Smooth muscle cell (in vitro differentiated cells): ENCODE measurements at regions not wholly inside any gene's neighbourhood (a gene's known extent, or its start where the extent isn't known, plus 50 kb on each side); places are given as distances from the start of the nearest gene placed in this dataset.
A peak's percentile ranks its signal among the peaks of the same experiment; 100 is the strongest.

Experiments used
- DNase-seq: peaks from one replicate; lab custom pipeline; 2025; ENCODE audit not compliant: unreplicated experiment; lab: John Stamatoyannopoulos, UW
- H2AFZ ChIP-seq: fragments of 200-600 bp; sonication (generic); 2 replicates; pipeline ENCODE4 v1.6.0; 2016; ENCODE audit warnings: antibody characterized with exemption, low read depth, mild to moderate bottlenecking
- H3F3A ChIP-seq: fragments of 200-600 bp; sonication (generic); 2 replicates; pipeline ENCODE4 v1.6.0; 2017; ENCODE audit warnings: antibody characterized with exemption, low read depth
- H3K27ac ChIP-seq: fragments of 200-600 bp; sonication (generic); 2 replicates; pipeline ENCODE4 v1.5.1; 2016; ENCODE audit warnings: low read depth, mild to moderate bottlenecking
- H3K27me3 ChIP-seq: fragments of 200-600 bp; sonication (generic); 2 replicates; pipeline ENCODE4 v1.6.1; 2016; ENCODE audit warnings: low read depth, mild to moderate bottlenecking
- H3K36me3 ChIP-seq: fragments of 200-600 bp; sonication (generic); 2 replicates; pipeline ENCODE4 v1.5.1; 2016; ENCODE audit warnings: low read depth
- H3K4me1 ChIP-seq: fragments of 200-600 bp; sonication (generic); 2 replicates; pipeline ENCODE4 v1.5.1; 2016; ENCODE audit warnings: low read depth
- H3K4me2 ChIP-seq: fragments of 200-600 bp; sonication (generic); 2 replicates; pipeline ENCODE4 v1.6.0; 2016; ENCODE audit warnings: mild to moderate bottlenecking
- H3K4me3 ChIP-seq: fragments of 200-600 bp; sonication (generic); 2 replicates; pipeline ENCODE4 v1.5.1; 2016; ENCODE audit warnings: mild to moderate bottlenecking
- H3K79me2 ChIP-seq: fragments of 200-600 bp; sonication (generic); 2 replicates; pipeline ENCODE4 v1.6.0; 2016; ENCODE audit warnings: low read depth, mild to moderate bottlenecking
- H3K9ac ChIP-seq: fragments of 200-600 bp; sonication (generic); 2 replicates; pipeline ENCODE4 v1.6.0; 2016; ENCODE audit warnings: low read depth
- H3K9me3 ChIP-seq: fragments of 200-600 bp; sonication (generic); replicated peaks from 2 replicates; pipeline ENCODE4 v1.5.1; 2016; ENCODE audit warnings: low read depth
- H4K20me1 ChIP-seq: fragments of 200-600 bp; sonication (generic); 2 replicates; pipeline ENCODE4 v1.6.0; 2016; ENCODE audit warnings: low read depth
- CTCF ChIP-seq: fragments of 200-600 bp; sonication (generic); IDR thresholded peaks from 2 replicates; pipeline ENCODE4 v1.5.1; 2017; ENCODE audit warnings: borderline replicate concordance, mild to moderate bottlenecking, antibody characterized with exemption; ENCODE audit not compliant: insufficient read depth, poor library complexity, severe bottlenecking
- WGBS: methylation state at CpG from one replicate; pipeline ENCODE4 v1.1.7; 2016; ENCODE audit warnings: low lambda C conversion rate; 5-methylcytosine and 5-hydroxymethylcytosine counted together

- H3K4me1 ChIP-seq: no peaks in the 10 kb centered on the region
- H3K4me2 ChIP-seq: no peak overlapping the region
- no peaks in the 10 kb centered on the region for H3F3A ChIP-seq
- no peak overlapping the region for H2AFZ ChIP-seq
- H3K79me2 ChIP-seq: no peaks in the 10 kb centered on the region
- H3K27ac ChIP-seq: no peak overlapping the region
- H3K9ac ChIP-seq: no peak overlapping the region
- H3K9me3 ChIP-seq: no peaks in the 10 kb centered on the region
- no peak for TF ChIP-seq CTCF
- H3K27me3 ChIP-seq: no peaks in the 10 kb centered on the region
- H3K36me3 ChIP-seq: no peaks in the 10 kb centered on the region
- H3K4me3 ChIP-seq: no peak overlapping the region
- no peak for DNase-seq
- WGBS: 89% methylated on average over 3 of the region's 3 CpGs
- peaks cover 8% of the 10 kb centered on the region for H4K20me1 ChIP-seq
These were observed 169.4 kb downstream of the SLIT2 start for GRCh38 chr4:20420916-20421602.

- Histone ChIP-seq H2AFZ (no peak overlapping the region), H4K20me1 (peaks cover 13% of the 10 kb centered on the region), H3K4me2 (no peak overlapping the region), H3K27me3 (no peaks in the 10 kb centered on the region), H3K79me2 (no peaks in the 10 kb centered on the region), H3K9ac (no peak overlapping the region), H3K4me3 (no peak overlapping the region), H3F3A (no peaks in the 10 kb centered on the region), H3K4me1 (no peaks in the 10 kb centered on the region), H3K9me3 (no peaks in the 10 kb centered on the region), H3K36me3 (no peaks in the 10 kb centered on the region), H3K27ac (no peak overlapping the region)
- 87% methylated on average over 3 of the region's 3 CpGs for WGBS
- DNase-seq: no peak
- no peak for TF ChIP-seq CTCF
These were observed 169.9 kb downstream of the SLIT2 start for GRCh38 chr4:20421603-20421985.

- H3K9me3 ChIP-seq: no peaks in the 10 kb centered on the region
- H3K27me3 ChIP-seq: no peaks in the 10 kb centered on the region
- no peaks in the 10 kb centered on the region for H3K4me1 ChIP-seq
- H3K4me3 ChIP-seq: no peak overlapping the region
- no peaks in the 10 kb centered on the region for H3F3A ChIP-seq
- H3K36me3 ChIP-seq: no peaks in the 10 kb centered on the region
- no peaks in the 10 kb centered on the region for H3K79me2 ChIP-seq
- TF ChIP-seq CTCF: peak; percentile 56
- WGBS: 20% methylated on average over 2 of the region's 2 CpGs
- no peak overlapping the region for H3K27ac ChIP-seq
- DNase-seq: no peak
- no peak overlapping the region for H3K9ac ChIP-seq
- peaks cover 18% of the 10 kb centered on the region for H4K20me1 ChIP-seq
- no peak overlapping the region for H3K4me2 ChIP-seq
- H2AFZ ChIP-seq: no peak overlapping the region
These were observed 170.7 kb downstream of the SLIT2 start for GRCh38 chr4:20422398-20422797.

GRCh38 chr4:20423420-20423819 is 171.7 kb downstream of the SLIT2 start:
- no peaks in the 10 kb centered on the region for H3K4me1 ChIP-seq
- H3K4me3 ChIP-seq: no peak overlapping the region
- H3K9me3 ChIP-seq: no peaks in the 10 kb centered on the region
- H3K36me3 ChIP-seq: no peaks in the 10 kb centered on the region
- whole genome bisulfite sequencing: 95% methylated on average over 3 of the region's 3 CpGs
- H3K9ac ChIP-seq: no peak overlapping the region
- no peak overlapping the region for H3K27ac ChIP-seq
- no peak for TF ChIP-seq CTCF
- H2AFZ ChIP-seq: no peak overlapping the region
- no peak overlapping the region for H3K4me2 ChIP-seq
- H3K79me2 ChIP-seq: no peaks in the 10 kb centered on the region
- H4K20me1 ChIP-seq: peaks cover 21% of the 10 kb centered on the region
- H3K27me3 ChIP-seq: no peaks in the 10 kb centered on the region
- H3F3A ChIP-seq: no peaks in the 10 kb centered on the region
- DNase-seq: no peak
